H1 (cell line): ENCODE measurements at regions not wholly inside any gene's neighbourhood (a gene's known extent, or its start where the extent isn't known, plus 50 kb on each side); places are given as distances from the start of the nearest gene placed in this dataset.

ENCODE experiments used
- CTCF ChIA-PET: fragments of 300-600 bp; sonication (Branson Sonifier 250); formaldehyde crosslinking; loops from one replicate; lab custom pipeline; 2021; ENCODE audit not compliant: partially characterized antibody; lab: Charles Lee
- POLR2A ChIA-PET: fragments of 300-600 bp; sonication (Branson Sonifier 250); formaldehyde crosslinking; loops from one replicate; lab custom pipeline; 2021; ENCODE audit warnings: inconsistent platforms; ENCODE audit not compliant: partially characterized antibody; lab: Charles Lee
- DNase-seq, 2 experiments: peaks; one replicate each; pipeline versions ENCODE4 v3.0.0 to v3.0.0-alpha.2; 2010 to 2022; ENCODE audit warnings: low spot score in 2 of 2, low read depth in 1 of 2, mixed read lengths in 1 of 2
- FAIRE-seq: peaks from 2 replicates; lab custom pipeline; 2011; peaks lifted over from hg19 to GRCh38; lab: Jason Lieb, UNC
- H2AFZ ChIP-seq: 2 replicates; pipeline ENCODE4 v1.8.1; 2012; ENCODE audit warnings: low read length, inconsistent platforms
- H2AK5ac ChIP-seq: 2 replicates; pipeline ENCODE4 v1.6.1; 2013; ENCODE audit warnings: low read depth, low read length
- H2BK120ac ChIP-seq: replicated peaks from 2 replicates; pipeline ENCODE3; 2013; ENCODE audit warnings: low read depth, low read length, inconsistent platforms
- H2BK12ac ChIP-seq: 2 replicates; pipeline ENCODE4 v1.6.1; 2013; ENCODE audit warnings: low read depth, low read length
- H2BK15ac ChIP-seq: 2 replicates; pipeline ENCODE4 v1.6.1; 2013; ENCODE audit warnings: low read length
- H2BK20ac ChIP-seq: 2 replicates; pipeline ENCODE4 v1.6.1; 2013; ENCODE audit warnings: low read length
- H2BK5ac ChIP-seq: 2 replicates; pipeline ENCODE4 v1.6.1; 2013; ENCODE audit warnings: low read depth, low read length
- H3K14ac ChIP-seq: 2 replicates; pipeline ENCODE4 v1.6.1; 2013; ENCODE audit warnings: inconsistent platforms; ENCODE audit not compliant: insufficient read length
- H3K18ac ChIP-seq: 2 replicates; pipeline ENCODE4 v1.6.1; 2013; ENCODE audit warnings: low read length; ENCODE audit errors: extremely low read depth
- H3K23ac ChIP-seq: 2 replicates; pipeline ENCODE4 v1.6.1; 2013; ENCODE audit warnings: inconsistent platforms; ENCODE audit not compliant: insufficient read length
- H3K23me2 ChIP-seq: 2 replicates; pipeline ENCODE4 v1.6.1; 2013; ENCODE audit warnings: low read depth, low read length
- H3K27ac ChIP-seq: 2 replicates; pipeline ENCODE4 v1.6.1; 2011; ENCODE audit warnings: low read depth, low read length, inconsistent platforms
- H3K27me3 ChIP-seq, 4 experiments: replicated peaks in 1 of 4; 1 replicate in 1 of 4; 2 replicates in 3 of 4; pipeline versions ENCODE4 v1.6.1 to v1.8.1; 2011 to 2013; ENCODE audit warnings: low read length in 3 of 4, mild to moderate bottlenecking in 3 of 4, inconsistent platforms in 2 of 4, mixed read lengths in 2 of 4, moderate library complexity in 1 of 4; ENCODE audit not compliant: control insufficient read depth in 3 of 4, insufficient read depth in 3 of 4; ENCODE audit errors: extremely low read depth in 1 of 4
- H3K36me3 ChIP-seq, 4 experiments: 2 replicates each; pipeline versions ENCODE4 v1.6.1 to v1.8.1; 2011 to 2013; ENCODE audit warnings: mild to moderate bottlenecking in 4 of 4, low read length in 3 of 4, moderate library complexity in 2 of 4, control low read depth in 1 of 4, inconsistent platforms in 1 of 4; ENCODE audit not compliant: insufficient read depth in 4 of 4, control insufficient read depth in 2 of 4
- H3K4ac ChIP-seq: replicated peaks from 2 replicates; pipeline ENCODE3; 2013; ENCODE audit warnings: low read length, low read depth, mixed read lengths, inconsistent platforms; ENCODE audit not compliant: insufficient read length
- H3K4me1 ChIP-seq, 4 experiments: replicated peaks in 1 of 4; 1 replicate in 1 of 4; 2 replicates in 3 of 4; pipeline versions ENCODE4 v1.6.1 to v1.8.1; 2011 to 2013; ENCODE audit warnings: low read length in 3 of 4, inconsistent platforms in 2 of 4, mixed read lengths in 1 of 4; ENCODE audit not compliant: insufficient read depth in 4 of 4, control insufficient read depth in 3 of 4
- H3K4me2 ChIP-seq, 2 experiments: 2 replicates each; pipeline versions ENCODE4 v1.6.1 to v1.8.1; 2011 to 2013; ENCODE audit warnings: low read depth in 2 of 2, low read length in 2 of 2, control low read depth in 1 of 2, inconsistent platforms in 1 of 2, mild to moderate bottlenecking in 1 of 2; ENCODE audit not compliant: insufficient read depth in 1 of 2
- H3K4me3 ChIP-seq, 4 experiments: fragments of 200-600, 300-600 bp in 1 of 4; sonication (generic), shearing (Covaris generic), sonication (Bioruptor Twin) in 1 of 4; 2 replicates each; pipeline versions ENCODE4 v1.5.1 to v1.8.1; 2011 to 2016; ENCODE audit warnings: low read length in 4 of 4, low read depth in 3 of 4, control low read depth in 2 of 4, inconsistent platforms in 2 of 4, mild to moderate bottlenecking in 2 of 4, mixed read lengths in 1 of 4, moderate library complexity in 1 of 4; ENCODE audit not compliant: insufficient read depth in 2 of 4; ENCODE audit errors: extremely low read depth in 1 of 4
- H3K56ac ChIP-seq: replicated peaks from 2 replicates; pipeline ENCODE3; 2013; ENCODE audit warnings: low read depth, mild to moderate bottlenecking, mixed read lengths, low read length, inconsistent platforms; ENCODE audit not compliant: insufficient read length
- H3K79me1 ChIP-seq: 2 replicates; pipeline ENCODE4 v1.6.1; 2013; ENCODE audit warnings: low read depth, low read length, control low read depth
- H3K79me2 ChIP-seq, 2 experiments: 2 replicates each; pipeline versions ENCODE4 v1.6.1 to v1.8.1; 2012 to 2013; ENCODE audit warnings: low read length in 2 of 2, mild to moderate bottlenecking in 2 of 2, inconsistent platforms in 1 of 2; ENCODE audit not compliant: insufficient read depth in 2 of 2, control insufficient read depth in 1 of 2
- H3K9ac ChIP-seq, 4 experiments: replicated peaks in 1 of 4; 1 replicate in 1 of 4; 2 replicates in 3 of 4; pipeline versions ENCODE4 v1.6.1 to v1.8.1; 2011 to 2013; ENCODE audit warnings: low read depth in 3 of 4, low read length in 3 of 4, control low read depth in 2 of 4, mild to moderate bottlenecking in 2 of 4, moderate library complexity in 2 of 4, inconsistent platforms in 1 of 4; ENCODE audit errors: extremely low read depth in 1 of 4
- H3K9me3 ChIP-seq, 2 experiments: 2 replicates each; pipeline versions ENCODE4 v1.6.1 to v1.8.1; 2012 to 2013; ENCODE audit warnings: mild to moderate bottlenecking in 2 of 2, moderate library complexity in 2 of 2, control low read depth in 1 of 2, inconsistent platforms in 1 of 2, low read depth in 1 of 2, low read length in 1 of 2, mixed read lengths in 1 of 2; ENCODE audit not compliant: insufficient read depth in 2 of 2
- H4K20me1 ChIP-seq, 2 experiments: replicated peaks in 1 of 2; 2 replicates each; pipeline versions ENCODE3 to v1.8.1; 2011 to 2013; ENCODE audit warnings: inconsistent platforms in 2 of 2, low read length in 2 of 2, mild to moderate bottlenecking in 1 of 2; ENCODE audit not compliant: insufficient read depth in 2 of 2, control insufficient read depth in 1 of 2
- H4K5ac ChIP-seq: 2 replicates; pipeline ENCODE4 v1.6.1; 2013; ENCODE audit warnings: low read length, low read depth, mixed read lengths, inconsistent platforms; ENCODE audit not compliant: insufficient read length
- H4K8ac ChIP-seq: 2 replicates; pipeline ENCODE4 v1.8.0; 2013; ENCODE audit warnings: mild to moderate bottlenecking, moderate library complexity, low read length, inconsistent platforms; ENCODE audit not compliant: insufficient read depth; ENCODE audit errors: extremely low read depth
- H4K91ac ChIP-seq: replicated peaks from 2 replicates; pipeline ENCODE3; 2013; ENCODE audit warnings: low read length, mixed read lengths, inconsistent platforms; ENCODE audit not compliant: insufficient read length
- ASH2L ChIP-seq: fragments of 200-600, 300-600 bp; sonication (generic); IDR thresholded peaks from one replicate; pipeline ENCODE4 v1.7.1; 2017; ENCODE audit warnings: low read length
- BACH1 ChIP-seq: IDR thresholded peaks from 2 replicates; pipeline ENCODE4 v1.6.1; 2012; ENCODE audit warnings: low read length, improper control_type of control experiment
- BCL11A ChIP-seq, 2 experiments: IDR thresholded peaks; one replicate each; pipeline ENCODE4 v1.6.1; 2011; ENCODE audit warnings: low read depth in 2 of 2, low read length in 2 of 2, mild to moderate bottlenecking in 2 of 2
- NANOG ChIP-seq: IDR thresholded peaks from 2 replicates; pipeline ENCODE4 v1.6.1; 2011; ENCODE audit warnings: low read length, low read depth, mild to moderate bottlenecking, inconsistent platforms; ENCODE audit not compliant: insufficient read depth, poor library complexity, severe bottlenecking
- RAD21 ChIP-seq, 2 experiments: IDR thresholded peaks in 1 of 2; conservative IDR thresholded peaks in 1 of 2; 2 replicates each; pipeline ENCODE4 v1.6.1; 2011; ENCODE audit warnings: low read depth in 2 of 2, low read length in 2 of 2, improper control_type of control experiment in 1 of 2, inconsistent platforms in 1 of 2, mild to moderate bottlenecking in 1 of 2, moderate library complexity in 1 of 2
- SAP30 ChIP-seq: fragments of 300-600 bp; sonication (generic); IDR thresholded peaks from 2 replicates; pipeline ENCODE4 v1.7.1; 2012; ENCODE audit warnings: low read length, moderate library complexity, mild to moderate bottlenecking, inconsistent platforms; ENCODE audit not compliant: insufficient read depth, insufficient replicate concordance
- TBP ChIP-seq: IDR thresholded peaks from 2 replicates; pipeline ENCODE4 v1.6.1; 2011; ENCODE audit warnings: low read depth, low read length, improper control_type of control experiment
- TCF12 ChIP-seq: IDR thresholded peaks from 2 replicates; pipeline ENCODE4 v1.6.1; 2011; ENCODE audit warnings: low read depth, mild to moderate bottlenecking, low read length
- whole genome bisulfite sequencing, 2 experiments: shearing (Covaris generic) in 1 of 2; methylation state at CpG; one replicate each; pipeline versions ENCODE4 v1.1.6 to v1.1.7; 2013 to 2015; ENCODE audit warnings: low lambda C conversion rate in 2 of 2, mixed read lengths in 2 of 2, inconsistent platforms in 1 of 2, low coverage in 1 of 2, missing lambda C conversion rate in 1 of 2; ENCODE audit not compliant: insufficient replicate concordance in 2 of 2, insufficient coverage in 1 of 2, insufficient read length in 1 of 2; ENCODE audit errors: extremely low coverage in 1 of 2, missing lambda C conversion rate in 1 of 2; 5-methylcytosine and 5-hydroxymethylcytosine counted together
- TF ChIP-seq, protein P1 (sequence below), 3 experiments: IDR thresholded peaks; 1 replicate in 2 of 3; 2 replicates in 1 of 3; pipeline versions ENCODE4 v1.5.1 to v1.6.1; 2011; ENCODE audit warnings: low read length in 3 of 3, mild to moderate bottlenecking in 3 of 3, inconsistent platforms in 2 of 3, low read depth in 1 of 3, moderate library complexity in 1 of 3; ENCODE audit not compliant: insufficient read depth in 1 of 3; ENCODE audit errors: control extremely low read depth in 1 of 3

DNA sequence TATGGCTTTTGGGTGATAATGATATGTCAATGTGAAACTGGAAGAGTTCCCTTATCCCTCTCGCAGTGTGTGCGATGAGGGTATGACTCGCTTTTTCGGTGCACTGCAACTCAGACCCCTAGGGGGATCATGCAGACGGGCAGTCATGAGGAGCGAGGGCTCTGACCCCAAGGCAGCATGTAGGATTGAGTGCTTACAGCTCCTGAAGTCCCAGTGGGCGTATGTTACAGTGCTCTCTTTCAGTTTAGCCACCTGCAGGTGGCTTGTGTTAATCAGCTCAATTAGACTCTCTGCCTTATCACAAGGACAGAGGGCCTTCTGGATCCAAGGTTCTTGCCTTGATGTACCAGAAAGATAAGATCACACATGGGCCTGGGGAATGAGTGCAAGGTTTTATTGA is 1269.9 kb upstream of the GYPC start:
- no peak overlapping the region for H2BK5ac ChIP-seq
- H2BK20ac ChIP-seq, result no peak overlapping the region
- H3K79me1 ChIP-seq, result no peaks in the 10 kb centered on the region
- TF ChIP-seq ASH2L (no peak), TBP (no peak), SAP30 (no peak), BCL11A (IDR thresholded peaks at IDR 0.05; ENCODE audit: low read depth in 2 of 2, low read length in 2 of 2) (no peak), NANOG (no peak), BACH1 (no peak), TCF12 (no peak), RAD21 (IDR thresholded peaks at IDR 0.05 in 1 of 2, conservative IDR thresholded peaks at IDR 0.05 in 1 of 2; ENCODE audit: low read depth in 2 of 2, low read length in 2 of 2) (peak; percentile 38 to 41)
- TF ChIP-seq, protein P1, sequence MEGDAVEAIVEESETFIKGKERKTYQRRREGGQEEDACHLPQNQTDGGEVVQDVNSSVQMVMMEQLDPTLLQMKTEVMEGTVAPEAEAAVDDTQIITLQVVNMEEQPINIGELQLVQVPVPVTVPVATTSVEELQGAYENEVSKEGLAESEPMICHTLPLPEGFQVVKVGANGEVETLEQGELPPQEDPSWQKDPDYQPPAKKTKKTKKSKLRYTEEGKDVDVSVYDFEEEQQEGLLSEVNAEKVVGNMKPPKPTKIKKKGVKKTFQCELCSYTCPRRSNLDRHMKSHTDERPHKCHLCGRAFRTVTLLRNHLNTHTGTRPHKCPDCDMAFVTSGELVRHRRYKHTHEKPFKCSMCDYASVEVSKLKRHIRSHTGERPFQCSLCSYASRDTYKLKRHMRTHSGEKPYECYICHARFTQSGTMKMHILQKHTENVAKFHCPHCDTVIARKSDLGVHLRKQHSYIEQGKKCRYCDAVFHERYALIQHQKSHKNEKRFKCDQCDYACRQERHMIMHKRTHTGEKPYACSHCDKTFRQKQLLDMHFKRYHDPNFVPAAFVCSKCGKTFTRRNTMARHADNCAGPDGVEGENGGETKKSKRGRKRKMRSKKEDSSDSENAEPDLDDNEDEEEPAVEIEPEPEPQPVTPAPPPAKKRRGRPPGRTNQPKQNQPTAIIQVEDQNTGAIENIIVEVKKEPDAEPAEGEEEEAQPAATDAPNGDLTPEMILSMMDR (IDR thresholded peaks at IDR 0.05; ENCODE audit: control extremely low read depth in 1 of 3, insufficient read depth in 1 of 3, low read depth in 1 of 3, low read length in 3 of 3), result peak in 1 of 3 experiments; percentile 52; a peak in 1 of 4 replicates
- H3K9me3 ChIP-seq, result no peaks in the 10 kb centered on the region
- no peak overlapping the region for H3K56ac ChIP-seq
- no peak overlapping the region for H2AK5ac ChIP-seq
- no peaks in the 10 kb centered on the region for H3K36me3 ChIP-seq
- no peak overlapping the region for H2BK120ac ChIP-seq
- no peak overlapping the region for H3K27ac ChIP-seq
- peak overlapping the region; percentile 91 for H2AFZ ChIP-seq
- H3K27me3 ChIP-seq, result no peaks in the 10 kb centered on the region
- no peak overlapping the region for H3K23ac ChIP-seq
- FAIRE-seq (no peak), DNase-seq (peak in 1 of 2 experiments; percentile 7)
- H2BK15ac ChIP-seq, result no peak overlapping the region
- no peak overlapping the region for H3K4ac ChIP-seq
- H4K91ac ChIP-seq, result no peak overlapping the region
- no peak overlapping the region for H3K18ac ChIP-seq
- H3K79me2 ChIP-seq, result no peaks in the 10 kb centered on the region
- CTCF ChIA-PET, result interaction anchor here (0.6 to 1.8 kb wide), 12 partner anchors 11 to 874 kb away, joined by 3 to 6 read pairs (median 3); no protein-coding TSS in a partner anchor
- no peak overlapping the region for H3K9ac ChIP-seq
- no peak overlapping the region for H4K5ac ChIP-seq
- H3K14ac ChIP-seq, result no peak overlapping the region
- POLR2A ChIA-PET, result no interaction called here
- H4K8ac ChIP-seq, result no peak overlapping the region
- no peaks in the 10 kb centered on the region for H3K4me1 ChIP-seq
- no peak overlapping the region for H2BK12ac ChIP-seq
- WGBS, 2 experiments, result 83% methylated on average over 7 of the region's 7 CpGs; no CpG with 5 or more reads in 1 of the 2 experiments
- H4K20me1 ChIP-seq, result no peaks in the 10 kb centered on the region
- no peaks in the 10 kb centered on the region for H3K23me2 ChIP-seq
- no peak overlapping the region for H3K4me2 ChIP-seq
- H3K4me3 ChIP-seq, result no peak overlapping the region
